GM19023 (cell line): ENCODE measurements at regions not wholly inside any gene's neighbourhood (a gene's known extent, or its start where the extent isn't known, plus 50 kb on each side); places are given as distances from the start of the nearest gene placed in this dataset.

Experiments used
- ATAC-seq: cut with Tn5 transposase; IDR thresholded peaks from one replicate; pipeline ENCODE4 v1.9.1; 2021; ENCODE audit warnings: mild to moderate bottlenecking, moderate library complexity; ENCODE audit not compliant: unreplicated experiment

DNA sequence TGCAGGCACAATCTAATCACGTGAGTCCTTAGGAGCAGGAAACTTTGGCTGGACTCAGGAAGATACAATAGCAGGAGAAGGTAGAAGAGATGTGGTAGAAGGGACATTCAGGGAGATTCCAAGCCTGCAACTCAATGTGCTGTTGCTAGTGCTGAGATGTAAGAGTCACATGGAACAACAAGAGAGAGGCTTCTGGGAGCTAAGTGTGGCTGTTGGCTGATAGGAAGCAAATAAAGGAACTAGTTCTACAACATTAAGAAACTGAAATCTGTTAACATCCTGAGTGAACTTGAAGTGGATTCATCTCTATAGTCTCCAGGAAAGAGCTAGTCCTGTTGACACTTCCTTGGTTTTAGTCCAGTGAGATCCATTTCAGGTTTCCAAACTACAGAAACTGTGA, 1207.4 kb downstream of the ADGRL3 start:
- ATAC-seq: no peak

DNA sequence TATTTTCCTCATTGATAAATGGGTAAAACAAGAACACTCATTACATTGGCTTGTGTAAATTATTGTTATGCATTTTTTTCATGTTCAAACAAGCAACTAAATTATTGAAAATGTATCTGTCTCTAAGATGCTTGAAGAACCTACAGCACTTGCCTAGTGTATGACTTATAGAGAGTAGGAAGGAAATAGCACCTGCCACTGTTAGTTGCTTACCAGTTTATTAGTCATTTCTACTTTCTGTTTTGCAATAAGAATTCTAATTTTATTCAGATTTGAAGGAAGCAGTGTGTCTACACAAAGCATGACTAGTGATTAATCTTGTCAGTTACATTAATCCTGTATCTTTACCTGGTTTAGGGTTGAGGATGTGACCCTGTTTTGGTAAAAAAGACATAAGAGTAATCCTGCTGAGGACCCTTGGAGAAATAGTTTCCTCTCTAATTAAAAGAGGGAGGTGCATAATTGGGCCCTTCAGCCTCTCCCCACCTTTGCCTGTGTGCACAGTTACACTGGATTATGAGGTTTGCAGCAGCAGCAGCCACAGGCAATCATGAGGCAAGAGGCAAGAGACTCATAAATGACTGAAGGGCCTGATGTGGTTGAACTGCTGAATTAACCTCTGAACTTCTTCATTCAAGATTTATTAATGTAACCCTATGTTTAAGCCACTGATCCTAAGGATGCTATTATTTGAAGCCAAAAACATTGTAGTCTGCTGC, 1202.1 kb downstream of the ADGRL3 start:
- no peak for ATAC-seq

DNA sequence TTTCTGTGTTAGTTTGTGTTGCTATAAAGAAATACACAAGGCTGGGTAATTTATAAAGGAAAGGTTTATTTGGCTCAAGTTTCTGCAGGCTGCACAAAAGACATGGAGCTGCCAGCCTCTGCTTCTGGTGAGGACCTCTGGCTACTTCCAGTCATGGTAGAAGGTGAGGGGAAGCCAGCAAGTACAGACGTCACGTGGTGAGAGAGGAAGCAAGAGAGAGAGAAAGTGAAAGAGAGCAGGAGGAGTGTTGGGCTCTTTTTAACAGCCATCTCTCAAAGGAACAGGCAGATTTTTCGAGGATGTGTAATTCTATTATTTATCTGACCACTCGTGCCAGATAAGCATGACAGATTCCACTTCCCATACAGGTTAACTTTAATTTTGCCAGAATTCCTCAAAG, 1199.1 kb downstream of the ADGRL3 start:
- no peak for ATAC-seq

DNA sequence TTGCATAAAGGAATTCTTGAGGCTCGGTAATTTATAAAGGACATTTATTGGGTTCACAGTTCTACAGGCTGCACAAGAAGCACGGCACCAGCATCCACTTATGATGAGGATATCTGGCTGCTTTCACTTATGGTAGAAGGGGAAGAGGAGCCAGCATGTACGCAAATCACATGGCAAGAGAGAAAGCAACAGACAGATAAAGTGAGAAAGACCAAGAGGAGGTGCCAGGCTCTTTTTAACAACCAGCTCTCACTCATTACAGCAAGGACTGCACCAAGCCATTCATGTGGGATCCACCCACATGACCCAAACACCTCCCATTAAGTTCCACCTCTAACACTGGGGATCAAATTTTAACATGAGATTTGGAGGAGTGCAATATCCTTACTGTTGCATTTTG, 1198.2 kb downstream of the ADGRL3 start:
- no peak for ATAC-seq

DNA sequence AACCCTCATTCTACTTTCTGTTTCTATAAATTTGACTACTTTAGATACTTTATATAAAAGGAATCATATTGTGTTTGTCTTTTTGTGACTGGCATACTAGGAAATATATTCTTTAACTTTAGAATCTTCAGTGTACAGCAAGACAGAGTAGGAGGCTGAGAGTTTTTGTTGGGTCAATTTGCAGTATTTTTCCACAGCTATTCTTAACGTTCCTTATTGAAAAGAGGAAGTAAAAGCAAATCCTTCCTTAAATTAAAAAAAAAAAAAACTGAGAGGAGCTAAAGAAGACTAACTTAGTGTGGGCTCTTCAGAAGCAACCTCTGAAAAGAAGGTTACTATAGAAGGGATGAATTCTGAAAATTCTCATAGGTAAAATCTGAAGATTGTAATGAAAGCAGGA, 1194.6 kb downstream of the ADGRL3 start:
- ATAC-seq: no peak

DNA sequence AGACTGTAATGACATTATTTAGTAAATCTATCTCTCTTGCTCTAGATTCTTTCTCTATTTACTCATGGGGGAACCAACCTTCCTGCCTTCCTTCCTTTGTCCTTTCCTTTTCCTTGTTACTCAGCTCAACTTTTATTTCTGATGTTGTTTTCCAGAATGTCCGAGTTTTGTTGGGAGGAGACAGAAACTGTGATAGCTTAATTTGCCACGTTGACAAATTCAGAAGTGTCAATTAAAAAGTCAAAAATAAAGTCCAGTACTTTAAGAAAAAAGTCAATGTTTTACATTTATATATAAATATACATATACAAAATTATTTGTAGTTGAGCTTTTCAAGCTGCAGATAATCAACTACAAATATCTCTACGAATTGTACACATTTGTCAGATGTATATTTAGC, 1187.7 kb downstream of the ADGRL3 start:
- ATAC-seq: no peak

DNA sequence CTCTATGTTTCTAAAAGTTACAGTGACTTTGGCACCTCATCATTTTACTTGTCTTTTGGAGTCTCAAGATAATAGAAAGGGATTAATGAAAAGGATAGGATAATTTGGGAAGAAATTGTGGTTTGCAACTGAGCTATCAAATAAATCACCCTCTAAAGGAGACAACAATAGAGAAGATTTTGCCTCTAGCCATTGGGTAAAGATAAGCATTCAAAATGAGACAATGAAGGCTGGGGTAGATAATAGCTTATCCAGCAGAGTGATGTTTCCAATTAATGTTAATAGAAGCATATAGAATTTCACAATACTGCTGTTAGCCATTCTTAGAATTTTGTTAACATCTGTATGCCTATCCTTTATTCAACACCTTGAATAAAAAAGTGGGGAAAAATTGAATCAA, 1177.6 kb downstream of the ADGRL3 start:
- ATAC-seq: no peak

DNA sequence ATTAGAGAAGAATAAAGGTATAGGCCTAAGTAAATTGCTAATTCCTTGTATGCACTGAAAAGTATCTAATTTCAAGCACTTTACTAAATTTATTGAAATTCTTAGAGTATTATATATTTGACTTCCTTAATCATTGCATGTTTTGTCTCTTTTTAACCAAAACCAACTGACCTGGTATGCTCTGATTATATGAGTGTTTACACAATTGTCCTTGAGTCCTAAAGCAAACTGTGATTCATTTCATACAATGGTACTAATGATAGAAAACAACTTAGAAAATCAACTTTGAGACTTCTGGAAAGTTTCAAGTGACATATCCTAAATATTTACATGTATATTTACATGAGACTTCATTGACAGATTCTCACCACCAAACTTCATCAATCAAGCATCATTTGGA, 1177.1 kb downstream of the ADGRL3 start:
- ATAC-seq: no peak

DNA sequence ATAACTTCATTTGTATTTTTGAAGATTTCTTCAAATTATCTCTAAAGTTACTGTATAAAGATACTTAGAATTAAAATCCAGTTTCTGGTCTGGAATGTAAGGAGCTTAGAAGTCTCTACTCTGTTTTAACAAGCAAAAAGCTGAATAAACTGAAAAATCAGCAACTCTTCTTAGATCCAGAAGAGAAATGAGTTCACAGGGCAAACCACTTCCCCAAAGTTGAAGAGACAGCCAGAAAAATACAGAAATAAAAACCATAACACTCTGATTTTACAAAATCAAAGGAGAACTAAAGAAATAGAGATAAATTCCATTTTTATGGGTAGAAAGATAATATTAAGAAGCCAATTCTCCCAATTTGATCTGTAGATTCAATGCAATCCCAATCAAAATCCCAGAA, 1166.8 kb downstream of the ADGRL3 start:
- ATAC-seq: no peak

DNA sequence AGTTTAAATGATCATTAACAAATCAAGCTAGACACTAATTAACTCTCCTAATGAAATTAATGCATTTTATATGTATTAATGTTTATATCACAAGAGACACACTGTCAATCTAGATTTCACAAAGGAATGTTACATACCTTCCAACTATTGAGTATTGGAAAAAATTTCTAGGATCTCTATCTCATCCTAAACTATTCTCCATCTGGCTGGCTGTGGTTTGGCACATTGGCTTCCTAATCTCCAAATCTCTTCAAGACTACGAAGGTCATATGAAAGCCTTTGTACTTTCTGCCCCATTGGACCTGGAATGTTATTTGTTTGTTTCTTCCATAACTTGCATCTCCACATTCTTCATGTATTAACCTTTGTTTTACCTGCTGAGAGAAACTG, 1160.0 kb downstream of the ADGRL3 start:
- no peak for ATAC-seq

DNA sequence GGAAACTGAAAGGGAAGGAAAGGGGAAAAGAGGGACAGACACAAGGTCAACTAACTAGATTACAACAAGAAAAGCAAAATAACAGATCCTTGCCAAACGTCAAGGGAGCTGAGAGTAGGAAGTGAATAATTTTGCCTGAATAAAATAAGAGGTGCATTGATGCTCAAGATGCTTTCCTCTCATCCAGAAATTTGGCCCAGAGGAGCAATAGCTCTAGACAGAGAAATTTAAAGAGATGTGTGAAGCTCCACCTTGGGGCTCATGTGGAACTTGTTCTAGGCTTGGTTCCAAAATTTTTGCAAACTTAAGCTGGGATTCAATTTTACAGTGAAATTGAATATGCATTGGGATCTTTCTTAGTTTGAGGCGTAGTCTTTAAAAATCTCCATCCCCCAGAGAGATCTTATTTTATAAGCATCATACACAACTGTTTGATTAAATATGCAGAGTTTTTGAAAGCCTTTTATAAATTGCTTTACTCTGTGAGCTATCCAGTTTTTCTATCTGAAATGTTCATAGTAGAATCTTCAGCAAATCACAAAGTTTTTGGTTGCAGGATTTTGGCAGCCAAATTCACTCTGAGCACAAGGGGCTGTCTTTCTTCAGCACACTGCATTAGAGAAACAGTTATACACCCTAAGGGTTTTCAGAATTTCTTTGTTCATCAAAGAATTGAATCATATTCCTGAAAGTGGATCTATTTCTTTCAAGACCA, 1159.5 kb downstream of the ADGRL3 start:
- ATAC-seq: no peak

DNA sequence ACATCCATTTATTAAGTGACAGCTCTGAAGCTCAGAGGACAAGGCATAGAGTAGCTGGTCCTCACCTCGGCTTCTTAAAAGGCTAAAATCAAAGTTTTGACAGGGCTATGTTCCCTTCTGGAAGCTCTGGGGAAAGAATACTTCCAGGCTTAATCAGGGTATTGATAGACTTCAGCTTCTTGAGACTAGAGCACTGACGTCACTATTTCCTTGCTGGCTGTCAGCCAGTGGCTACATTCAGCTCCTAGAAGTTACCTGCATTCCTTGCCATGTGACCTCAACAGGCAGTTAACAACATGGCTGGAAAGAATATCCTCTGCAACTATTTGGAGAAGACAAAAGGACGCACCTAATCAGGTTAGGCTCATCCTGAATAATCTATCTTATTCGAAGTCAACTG, 1144.8 kb downstream of the ADGRL3 start:
- no peak for ATAC-seq

DNA sequence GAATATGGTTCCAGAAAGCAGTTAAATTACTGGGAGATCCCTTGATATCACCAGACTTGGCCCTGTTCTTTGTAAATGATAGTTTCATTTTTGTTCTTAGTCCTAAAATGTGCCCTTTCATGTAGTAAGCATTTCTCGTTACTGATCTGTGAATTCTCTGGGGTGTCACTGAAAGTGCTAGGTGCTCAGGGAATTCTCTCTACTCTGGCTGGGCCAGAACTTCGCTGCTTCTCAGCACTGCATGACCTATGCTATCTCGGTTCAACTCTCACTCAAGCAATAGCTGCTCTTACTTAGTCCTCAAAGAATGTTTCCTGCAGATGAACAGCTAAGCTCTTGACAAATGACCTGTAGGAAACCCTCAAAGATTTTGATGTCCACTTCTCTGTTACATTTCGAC, 1144.3 kb downstream of the ADGRL3 start:
- ATAC-seq: no peak

DNA sequence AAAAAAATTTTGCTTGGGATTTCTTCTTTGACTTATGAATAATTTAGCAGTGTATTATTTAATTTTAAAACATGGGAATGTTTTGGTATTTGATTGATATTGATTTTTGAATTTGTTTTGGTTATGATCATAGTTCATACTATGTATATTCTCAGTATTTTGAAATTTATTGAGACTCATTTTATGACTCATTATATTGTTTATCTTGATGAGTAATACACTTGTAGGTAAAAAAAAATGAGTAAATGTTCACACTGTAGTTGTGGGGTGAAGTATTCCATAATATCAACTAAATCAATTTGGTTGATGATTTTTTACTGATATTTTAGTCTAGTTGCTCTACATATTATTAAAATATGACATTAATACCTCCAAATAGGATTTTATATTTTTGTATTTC, 1142.2 kb downstream of the ADGRL3 start:
- no peak for ATAC-seq

DNA sequence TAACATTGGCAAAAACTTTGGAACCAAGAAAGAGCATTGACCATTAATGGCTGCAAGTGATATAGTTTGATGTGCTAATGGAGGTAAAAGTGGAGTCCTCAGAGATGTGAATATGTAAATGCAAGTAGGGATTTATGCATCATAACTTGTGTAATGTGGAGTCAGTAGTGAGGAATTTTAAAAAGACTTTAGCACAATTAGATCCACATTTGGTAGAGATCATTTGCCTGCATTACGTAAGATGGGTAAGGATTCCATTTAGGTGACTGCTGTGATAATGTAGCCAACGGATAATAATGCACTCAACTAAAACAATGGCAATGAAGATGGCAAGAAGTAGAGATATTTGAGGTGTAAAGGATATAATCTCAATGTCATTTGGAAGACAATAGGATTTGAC, 1128.4 kb downstream of the ADGRL3 start:
- no peak for ATAC-seq

DNA sequence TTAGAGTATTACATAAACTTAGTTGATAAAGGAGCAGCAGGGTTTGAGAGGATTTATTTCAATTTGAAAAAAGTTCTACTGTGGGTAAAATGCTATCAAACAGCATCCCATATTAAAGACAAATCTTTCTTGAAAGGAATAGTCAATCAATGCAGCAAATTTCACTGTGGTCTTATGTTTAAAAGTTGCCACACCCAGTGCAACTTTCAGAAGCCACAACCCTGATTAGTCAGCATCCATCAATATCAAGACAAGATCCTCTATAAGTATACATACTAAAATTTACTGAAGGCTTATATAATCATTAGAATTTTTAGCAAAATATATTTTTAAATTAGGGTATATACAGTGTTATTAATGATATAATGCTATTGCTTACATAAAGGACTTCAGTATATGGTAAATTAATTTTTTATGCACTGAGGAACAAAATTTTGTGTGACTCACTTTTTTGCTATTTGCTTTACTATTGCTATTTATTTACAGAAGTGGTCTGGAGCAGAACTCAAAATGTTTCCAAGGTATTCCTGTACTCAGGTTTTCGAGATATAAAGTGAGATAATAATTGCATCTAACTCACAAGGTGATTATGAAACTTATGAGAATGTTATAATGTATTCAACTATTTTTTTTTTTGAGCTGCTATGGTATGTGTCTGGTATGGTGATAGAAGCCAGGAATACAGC, 1127.6 kb downstream of the ADGRL3 start:
- no peak for ATAC-seq

DNA sequence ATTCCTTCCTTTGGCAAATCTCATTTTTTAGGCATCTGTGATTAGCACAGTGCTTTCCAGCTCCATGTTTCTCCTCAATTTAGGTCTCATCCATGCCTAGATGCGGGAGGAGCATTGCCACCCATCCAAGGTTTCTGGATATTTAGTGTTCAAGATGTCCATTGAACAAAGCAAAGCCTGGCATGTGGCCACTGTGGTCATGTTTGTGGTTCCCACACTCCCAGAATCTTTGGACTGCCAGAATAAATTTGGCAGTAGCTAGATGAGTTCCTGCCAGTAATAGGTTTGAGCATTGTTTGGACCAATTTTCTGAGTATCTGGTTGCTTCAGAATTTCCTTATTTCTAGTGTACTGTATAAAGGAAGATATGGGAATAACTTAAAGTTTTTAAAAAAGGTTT, 1124.1 kb downstream of the ADGRL3 start:
- ATAC-seq: no peak

DNA sequence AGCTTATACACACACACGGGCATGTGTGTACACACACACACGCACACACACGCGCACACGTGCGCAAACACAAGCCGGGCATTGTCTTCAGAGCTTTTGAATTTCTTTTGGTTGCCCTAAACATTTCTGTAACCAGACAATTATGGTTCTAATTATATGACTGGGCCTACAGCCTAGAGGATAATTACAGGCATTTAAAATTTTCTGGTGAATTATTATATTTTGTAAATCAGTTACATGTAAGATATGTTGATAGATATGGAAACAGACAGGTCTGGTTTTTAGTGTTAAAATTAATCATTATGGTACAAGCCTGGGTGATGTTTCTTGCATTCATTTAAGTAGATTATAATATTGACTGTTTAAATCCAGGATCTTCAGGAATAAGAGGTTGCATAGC, 1120.5 kb downstream of the ADGRL3 start:
- no peak for ATAC-seq

DNA sequence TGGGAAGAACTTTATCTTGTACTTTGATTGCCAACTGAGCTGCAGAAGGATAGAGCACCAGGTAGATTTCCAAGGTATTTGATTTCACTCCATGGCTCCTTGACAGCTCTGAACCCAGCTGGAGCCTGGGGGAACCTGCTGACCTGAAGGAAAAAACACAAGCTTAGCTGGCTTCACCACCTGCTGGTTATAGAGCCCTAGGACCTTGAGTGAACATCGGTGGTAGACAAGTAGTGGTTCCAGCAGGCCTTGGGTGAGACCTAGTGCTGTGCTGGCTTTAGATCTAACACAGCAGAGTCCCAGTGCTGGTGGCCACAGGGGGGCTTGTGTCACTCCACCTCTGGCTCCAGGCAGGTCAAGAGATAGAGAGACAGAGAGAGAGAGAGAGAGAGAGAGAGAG, 1102.6 kb downstream of the ADGRL3 start:
- ATAC-seq: no peak

DNA sequence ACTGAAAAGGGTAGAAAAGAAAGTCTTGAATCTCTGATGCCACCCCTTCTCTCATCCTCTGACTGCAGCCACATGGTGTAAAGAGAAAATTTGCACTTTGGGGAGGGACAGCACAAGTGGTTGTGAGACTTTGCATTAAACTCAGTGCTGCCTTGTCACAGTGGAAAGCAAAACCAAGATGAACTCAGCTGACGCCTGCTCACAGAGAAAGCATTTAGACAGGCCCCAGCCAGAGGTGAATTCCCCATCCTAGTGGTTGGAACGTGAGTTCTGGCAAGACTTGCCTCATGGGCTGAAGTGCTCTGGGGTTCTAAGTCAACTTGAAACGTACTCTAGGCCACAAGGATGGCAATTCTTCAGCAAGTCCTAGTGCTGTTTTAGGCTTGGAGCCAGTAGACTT, 1101.4 kb downstream of the ADGRL3 start:
- no peak for ATAC-seq

DNA sequence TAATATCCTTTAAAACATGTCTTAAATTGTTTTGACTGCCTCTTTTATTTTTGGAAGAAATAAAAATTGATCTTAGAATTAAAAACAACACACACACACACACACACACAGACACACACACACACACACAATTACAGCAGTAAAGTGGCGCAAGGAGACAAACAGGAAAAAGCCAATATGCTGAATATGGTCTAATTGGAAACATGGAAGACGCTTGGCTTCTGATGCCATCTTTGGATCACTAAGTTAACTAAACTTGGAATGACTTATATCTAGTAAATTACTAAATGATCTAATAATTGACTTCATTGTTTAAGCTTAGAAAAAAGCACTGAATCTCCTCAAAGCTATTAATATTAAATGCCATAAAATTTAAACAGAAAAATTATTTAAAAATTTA, 1093.4 kb downstream of the ADGRL3 start:
- no peak for ATAC-seq

DNA sequence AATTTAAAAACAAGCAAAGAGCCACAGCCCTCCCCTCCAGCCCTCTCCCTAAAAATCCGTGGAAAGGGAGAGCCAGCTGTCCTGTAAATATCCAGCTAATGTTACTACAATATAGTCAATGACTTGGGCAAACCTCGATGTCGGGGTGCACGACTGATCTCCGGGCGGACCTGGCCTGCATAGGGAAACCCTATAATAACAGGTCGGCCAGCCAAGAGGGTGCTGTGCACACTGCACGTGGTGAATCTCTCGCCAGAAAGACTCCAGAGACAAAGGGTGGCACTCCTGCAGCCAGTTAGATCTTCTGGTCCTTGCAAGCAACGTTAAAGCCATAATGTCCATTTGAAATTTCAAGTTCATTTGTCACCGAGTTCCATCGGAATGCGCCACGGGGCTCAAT, 1092.8 kb downstream of the ADGRL3 start:
- ATAC-seq: no peak
